ENCODE measurements at regions not wholly inside any gene's neighbourhood (a gene's known extent, or its start where the extent isn't known, plus 50 kb on each side); places are given as distances from the start of the nearest gene placed in this dataset.

DNA sequence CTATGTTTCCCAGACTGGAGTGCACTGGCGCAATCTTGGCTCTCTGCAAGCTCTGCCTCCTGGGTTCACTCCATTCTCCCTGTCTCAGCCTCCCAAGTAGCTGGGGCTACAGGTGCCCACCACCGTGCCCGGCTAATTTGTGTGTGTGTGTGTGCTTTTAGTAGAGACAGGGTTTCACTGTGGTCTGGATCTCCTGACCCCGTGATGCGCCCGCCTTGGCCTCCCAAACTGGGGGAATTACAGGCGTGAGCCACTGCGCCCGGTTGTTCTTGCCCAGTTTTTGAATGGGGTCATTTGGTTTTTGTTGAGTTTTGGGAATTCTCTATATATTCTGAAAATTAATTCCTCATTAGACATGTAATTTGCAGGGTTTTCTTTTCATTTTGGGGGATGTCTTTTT lies 238.4 kb upstream of the PRR20A start:
- TF ChIP-seq MXI1 (conservative IDR thresholded peaks at IDR 0.05; ENCODE audit: poor library complexity, severe bottlenecking) = no peak
- TF ChIP-seq, protein P1, sequence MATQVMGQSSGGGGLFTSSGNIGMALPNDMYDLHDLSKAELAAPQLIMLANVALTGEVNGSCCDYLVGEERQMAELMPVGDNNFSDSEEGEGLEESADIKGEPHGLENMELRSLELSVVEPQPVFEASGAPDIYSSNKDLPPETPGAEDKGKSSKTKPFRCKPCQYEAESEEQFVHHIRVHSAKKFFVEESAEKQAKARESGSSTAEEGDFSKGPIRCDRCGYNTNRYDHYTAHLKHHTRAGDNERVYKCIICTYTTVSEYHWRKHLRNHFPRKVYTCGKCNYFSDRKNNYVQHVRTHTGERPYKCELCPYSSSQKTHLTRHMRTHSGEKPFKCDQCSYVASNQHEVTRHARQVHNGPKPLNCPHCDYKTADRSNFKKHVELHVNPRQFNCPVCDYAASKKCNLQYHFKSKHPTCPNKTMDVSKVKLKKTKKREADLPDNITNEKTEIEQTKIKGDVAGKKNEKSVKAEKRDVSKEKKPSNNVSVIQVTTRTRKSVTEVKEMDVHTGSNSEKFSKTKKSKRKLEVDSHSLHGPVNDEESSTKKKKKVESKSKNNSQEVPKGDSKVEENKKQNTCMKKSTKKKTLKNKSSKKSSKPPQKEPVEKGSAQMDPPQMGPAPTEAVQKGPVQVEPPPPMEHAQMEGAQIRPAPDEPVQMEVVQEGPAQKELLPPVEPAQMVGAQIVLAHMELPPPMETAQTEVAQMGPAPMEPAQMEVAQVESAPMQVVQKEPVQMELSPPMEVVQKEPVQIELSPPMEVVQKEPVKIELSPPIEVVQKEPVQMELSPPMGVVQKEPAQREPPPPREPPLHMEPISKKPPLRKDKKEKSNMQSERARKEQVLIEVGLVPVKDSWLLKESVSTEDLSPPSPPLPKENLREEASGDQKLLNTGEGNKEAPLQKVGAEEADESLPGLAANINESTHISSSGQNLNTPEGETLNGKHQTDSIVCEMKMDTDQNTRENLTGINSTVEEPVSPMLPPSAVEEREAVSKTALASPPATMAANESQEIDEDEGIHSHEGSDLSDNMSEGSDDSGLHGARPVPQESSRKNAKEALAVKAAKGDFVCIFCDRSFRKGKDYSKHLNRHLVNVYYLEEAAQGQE (IDR thresholded peaks at IDR 0.05; ENCODE audit: borderline replicate concordance) = no peak
- no peak for TF ChIP-seq EP300 (conservative IDR thresholded peaks at IDR 0.05; ENCODE audit: poor library complexity, severe bottlenecking)
- TF ChIP-seq TAF1 (IDR thresholded peaks at IDR 0.05; ENCODE audit: low read depth) = no peak
- TF ChIP-seq RAD21 (conservative IDR thresholded peaks at IDR 0.05) = no peak
- no peak for TF ChIP-seq POLR2AphosphoS5 (IDR thresholded peaks at IDR 0.05)
- no peak for TF ChIP-seq EZH2 (IDR thresholded peaks at IDR 0.05; ENCODE audit: borderline replicate concordance, insufficient read depth, low read length, poor library complexity, severe bottlenecking)
- TF ChIP-seq, protein P2, sequence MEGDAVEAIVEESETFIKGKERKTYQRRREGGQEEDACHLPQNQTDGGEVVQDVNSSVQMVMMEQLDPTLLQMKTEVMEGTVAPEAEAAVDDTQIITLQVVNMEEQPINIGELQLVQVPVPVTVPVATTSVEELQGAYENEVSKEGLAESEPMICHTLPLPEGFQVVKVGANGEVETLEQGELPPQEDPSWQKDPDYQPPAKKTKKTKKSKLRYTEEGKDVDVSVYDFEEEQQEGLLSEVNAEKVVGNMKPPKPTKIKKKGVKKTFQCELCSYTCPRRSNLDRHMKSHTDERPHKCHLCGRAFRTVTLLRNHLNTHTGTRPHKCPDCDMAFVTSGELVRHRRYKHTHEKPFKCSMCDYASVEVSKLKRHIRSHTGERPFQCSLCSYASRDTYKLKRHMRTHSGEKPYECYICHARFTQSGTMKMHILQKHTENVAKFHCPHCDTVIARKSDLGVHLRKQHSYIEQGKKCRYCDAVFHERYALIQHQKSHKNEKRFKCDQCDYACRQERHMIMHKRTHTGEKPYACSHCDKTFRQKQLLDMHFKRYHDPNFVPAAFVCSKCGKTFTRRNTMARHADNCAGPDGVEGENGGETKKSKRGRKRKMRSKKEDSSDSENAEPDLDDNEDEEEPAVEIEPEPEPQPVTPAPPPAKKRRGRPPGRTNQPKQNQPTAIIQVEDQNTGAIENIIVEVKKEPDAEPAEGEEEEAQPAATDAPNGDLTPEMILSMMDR (IDR thresholded peaks at IDR 0.05; ENCODE audit: poor library complexity, severe bottlenecking) = no peak
- no peak for TF ChIP-seq SMC3 (conservative IDR thresholded peaks at IDR 0.05; ENCODE audit: poor library complexity)
- H4K20me1 ChIP-seq (ENCODE audit: insufficient read depth) = no peaks in the 10 kb centered on the region
- no peak overlapping the region for H2AFZ ChIP-seq (ENCODE audit: low read depth, low read length)
- H3K4me2 ChIP-seq (ENCODE audit: low read length) = no peak overlapping the region
- no peak overlapping the region for H3K4me3 ChIP-seq (ENCODE audit: low read length)
- no peaks in the 10 kb centered on the region for H3K36me3 ChIP-seq (ENCODE audit: insufficient read depth, low read length)
- H3K9me3 ChIP-seq (ENCODE audit: low read length) = no peaks in the 10 kb centered on the region
- no peaks in the 10 kb centered on the region for H3K79me2 ChIP-seq (replicated peaks; ENCODE audit: insufficient read depth, low read length)
- H3K9ac ChIP-seq (ENCODE audit: low read length) = no peak overlapping the region
- no peaks in the 10 kb centered on the region for H3K9me2 ChIP-seq (ENCODE audit: insufficient read depth, low read length)
- no peaks in the 10 kb centered on the region for H3K27me3 ChIP-seq (ENCODE audit: insufficient read depth, low read depth, low read length)
- no peak overlapping the region for H3K27ac ChIP-seq (ENCODE audit: low read length)
- no peaks in the 10 kb centered on the region for H3F3A ChIP-seq (ENCODE audit: insufficient read depth, low read length, poor library complexity, severe bottlenecking)

DNA sequence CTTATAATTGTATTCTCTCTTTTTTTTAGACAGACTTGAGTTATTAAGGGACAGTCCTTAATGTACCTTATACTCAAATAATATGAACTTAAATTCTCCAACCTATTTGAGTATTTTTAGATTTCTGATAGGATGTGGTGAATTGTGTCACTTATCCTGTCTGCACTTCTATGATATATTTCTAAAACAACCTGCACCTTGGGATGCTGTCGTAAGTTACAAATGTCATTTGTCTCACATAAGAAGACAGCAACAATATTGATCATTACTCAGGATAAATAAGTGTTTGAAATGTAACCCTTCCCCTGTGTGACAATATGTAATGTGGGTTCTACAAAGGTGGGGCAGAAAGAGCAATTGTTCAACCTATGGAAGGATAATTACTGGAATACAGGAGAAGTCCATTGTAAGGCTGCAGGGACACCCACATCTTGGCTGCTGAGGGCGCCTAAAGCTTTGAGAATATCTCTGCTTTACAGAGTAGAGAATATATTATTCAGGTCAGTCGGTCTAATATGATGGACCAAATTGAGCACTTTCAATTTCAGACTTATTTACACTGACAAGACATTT lies 236.9 kb upstream of the PRR20A start:
- Histone ChIP-seq H3K9me2 (ENCODE audit: insufficient read depth, low read length) (no peaks in the 10 kb centered on the region), H3K4me2 (ENCODE audit: low read length) (no peak overlapping the region)

More for the DNA sequence above, 236.9 kb upstream of the PRR20A start:
- peak; percentile 92 for TF ChIP-seq POLR2AphosphoS5 (IDR thresholded peaks at IDR 0.05)
- TF ChIP-seq TAF1 (IDR thresholded peaks at IDR 0.05; ENCODE audit: low read depth) = no peak
- TF ChIP-seq EP300 (conservative IDR thresholded peaks at IDR 0.05; ENCODE audit: poor library complexity, severe bottlenecking) = peak; percentile 96
- no peak for TF ChIP-seq SMC3 (conservative IDR thresholded peaks at IDR 0.05; ENCODE audit: poor library complexity)
- no peaks in the 10 kb centered on the region for H4K20me1 ChIP-seq (ENCODE audit: insufficient read depth)
- H3K27me3 ChIP-seq (ENCODE audit: insufficient read depth, low read depth, low read length) = no peaks in the 10 kb centered on the region
- no peaks in the 10 kb centered on the region for H3K9me3 ChIP-seq (ENCODE audit: low read length)
- no peak overlapping the region for H3K4me3 ChIP-seq (ENCODE audit: low read length)
- no peak overlapping the region for H3K27ac ChIP-seq (ENCODE audit: low read length)
- no peaks in the 10 kb centered on the region for H3F3A ChIP-seq (ENCODE audit: insufficient read depth, low read length, poor library complexity, severe bottlenecking)
- H2AFZ ChIP-seq (ENCODE audit: low read depth, low read length) = no peak overlapping the region
- H3K9ac ChIP-seq (ENCODE audit: low read length) = no peak overlapping the region
- H3K79me2 ChIP-seq (replicated peaks; ENCODE audit: insufficient read depth, low read length) = no peaks in the 10 kb centered on the region
- no peaks in the 10 kb centered on the region for H3K36me3 ChIP-seq (ENCODE audit: insufficient read depth, low read length)
